Neuronal stem cell (in vitro differentiated cells): ENCODE measurements at regions not wholly inside any gene's neighbourhood (a gene's known extent, or its start where the extent isn't known, plus 50 kb on each side); places are given as distances from the start of the nearest gene placed in this dataset.

Experiments used
- DNase-seq: peaks from one replicate; pipeline ENCODE4 v3.0.0-alpha.2; 2013; ENCODE audit warnings: low spot score
- H2AFZ ChIP-seq: one replicate; pipeline ENCODE4 v1.6.1; 2013; ENCODE audit warnings: mild to moderate bottlenecking, low read length, inconsistent platforms
- H2AK5ac ChIP-seq: 2 replicates; pipeline ENCODE4 v1.6.1; 2013; ENCODE audit warnings: low read depth, mild to moderate bottlenecking, inconsistent platforms, low read length, moderate library complexity, mixed read lengths
- H2BK120ac ChIP-seq: 2 replicates; pipeline ENCODE4 v1.6.1; 2013; ENCODE audit warnings: low read depth, mild to moderate bottlenecking, inconsistent platforms, low read length, moderate library complexity, mixed read lengths
- H2BK12ac ChIP-seq: one replicate; pipeline ENCODE4 v1.6.1; 2013; ENCODE audit warnings: low read length, inconsistent platforms
- H2BK15ac ChIP-seq: 2 replicates; pipeline ENCODE4 v1.6.1; 2013; ENCODE audit warnings: mild to moderate bottlenecking, low read length, inconsistent platforms, mixed read lengths
- H2BK5ac ChIP-seq: one replicate; pipeline ENCODE4 v1.6.1; 2013; ENCODE audit warnings: inconsistent platforms, mild to moderate bottlenecking, low read length, moderate library complexity
- H3K14ac ChIP-seq: one replicate; pipeline ENCODE4 v1.6.1; 2013; ENCODE audit warnings: low read length, inconsistent platforms
- H3K18ac ChIP-seq: 2 replicates; pipeline ENCODE4 v1.6.1; 2013; ENCODE audit warnings: low read length, inconsistent platforms
- H3K23ac ChIP-seq: 2 replicates; pipeline ENCODE4 v1.6.1; 2013; ENCODE audit warnings: low read depth, mild to moderate bottlenecking, mixed read lengths, low read length, inconsistent platforms; ENCODE audit not compliant: poor library complexity
- H3K27ac ChIP-seq: replicated peaks from 3 replicates; pipeline ENCODE4 v1.5.1; 2013; ENCODE audit warnings: low read length, inconsistent platforms
- H3K27me3 ChIP-seq, 3 experiments: 2 replicates each; pipeline ENCODE4 v1.6.1; 2013; ENCODE audit warnings: low read length in 3 of 3, mild to moderate bottlenecking in 2 of 3, inconsistent platforms in 1 of 3, low read depth in 1 of 3, mixed read lengths in 1 of 3, moderate library complexity in 1 of 3; ENCODE audit not compliant: control insufficient read depth in 3 of 3, insufficient read depth in 3 of 3
- H3K36me3 ChIP-seq, 2 donors: replicated peaks in 1 of 2; 2 replicates each; pipeline ENCODE4 v1.6.1; 2013; ENCODE audit warnings: low read length in 2 of 2; ENCODE audit not compliant: control insufficient read depth in 2 of 2, insufficient read depth in 2 of 2
- H3K4ac ChIP-seq: 2 replicates; pipeline ENCODE4 v1.6.1; 2013; ENCODE audit warnings: inconsistent platforms, mild to moderate bottlenecking, low read length, moderate library complexity
- H3K4me1 ChIP-seq, 2 donors: 1 replicate in 1 of 2; 2 replicates in 1 of 2; pipeline ENCODE4 v1.6.1; 2013; ENCODE audit warnings: low read length in 2 of 2, low read depth in 1 of 2; ENCODE audit not compliant: control insufficient read depth in 2 of 2, insufficient read depth in 1 of 2
- H3K4me2 ChIP-seq: one replicate; pipeline ENCODE4 v1.6.1; 2013; ENCODE audit warnings: mild to moderate bottlenecking, low read length, inconsistent platforms; ENCODE audit not compliant: insufficient read depth, poor library complexity, severe bottlenecking
- H3K4me3 ChIP-seq, 2 donors: 2 replicates each; pipeline ENCODE4 v1.5.1; 2013; ENCODE audit warnings: low read length in 2 of 2, mild to moderate bottlenecking in 2 of 2, inconsistent platforms in 1 of 2, moderate library complexity in 1 of 2
- H3K79me1 ChIP-seq: one replicate; pipeline ENCODE4 v1.6.1; 2013; ENCODE audit warnings: low read depth, mild to moderate bottlenecking, inconsistent platforms, low read length, moderate library complexity
- H3K9ac ChIP-seq: one replicate; pipeline ENCODE4 v1.6.1; 2013; ENCODE audit warnings: mild to moderate bottlenecking, low read depth, low read length, inconsistent platforms; ENCODE audit not compliant: poor library complexity
- H3K9me3 ChIP-seq, 2 donors: replicated peaks in 1 of 2; 2 replicates each; pipeline versions ENCODE3 to v1.6.1; 2013; ENCODE audit warnings: low read length in 2 of 2, mild to moderate bottlenecking in 2 of 2, inconsistent platforms in 1 of 2, low read depth in 1 of 2, mixed read lengths in 1 of 2, moderate library complexity in 1 of 2; ENCODE audit not compliant: control insufficient read depth in 2 of 2, insufficient read depth in 1 of 2
- H4K8ac ChIP-seq: one replicate; pipeline ENCODE4 v1.6.1; 2013; ENCODE audit warnings: low read depth, mild to moderate bottlenecking, inconsistent platforms, low read length, moderate library complexity
- H4K91ac ChIP-seq: one replicate; pipeline ENCODE4 v1.6.1; 2013; ENCODE audit warnings: low read length, low read depth, mild to moderate bottlenecking, inconsistent platforms; ENCODE audit not compliant: poor library complexity
- WGBS, 2 donors: extraction: QIAGEN DNeasy Blood & Tissue Kit; methylation state at CpG; one replicate each; pipeline ENCODE4 v1.1.7; 2013; ENCODE audit warnings: missing lambda C conversion rate in 2 of 2, mixed read lengths in 1 of 2; ENCODE audit not compliant: insufficient read length in 2 of 2, insufficient replicate concordance in 1 of 2; ENCODE audit errors: extremely low coverage in 2 of 2; 5-methylcytosine and 5-hydroxymethylcytosine counted together

- H3K23ac ChIP-seq: no peak overlapping the region
- H3K9me3 ChIP-seq: no peaks in the 10 kb centered on the region
- H2AK5ac ChIP-seq: no peak overlapping the region
- H2AFZ ChIP-seq: no peak overlapping the region
- H3K27ac ChIP-seq: no peak overlapping the region
- no peak overlapping the region for H2BK15ac ChIP-seq
- H4K8ac ChIP-seq: no peak overlapping the region
- no peak overlapping the region for H3K4ac ChIP-seq
- H2BK12ac ChIP-seq: no peak overlapping the region
- no peak overlapping the region for H3K4me2 ChIP-seq
- H3K4me3 ChIP-seq: no peak overlapping the region
- no peak overlapping the region for H3K9ac ChIP-seq
- no peak overlapping the region for H2BK120ac ChIP-seq
- H3K14ac ChIP-seq: no peak overlapping the region
- H3K18ac ChIP-seq: no peak overlapping the region
- no peaks in the 10 kb centered on the region for H3K4me1 ChIP-seq
- H4K91ac ChIP-seq: no peak overlapping the region
- no peaks in the 10 kb centered on the region for H3K79me1 ChIP-seq
- H3K27me3 ChIP-seq: no peaks in the 10 kb centered on the region
- no CpG with 5 or more reads among the region's 2 CpGs for WGBS, 2 donors
- H3K36me3 ChIP-seq: no peaks in the 10 kb centered on the region
- DNase-seq: no peak
- no peak overlapping the region for H2BK5ac ChIP-seq
Measured at GRCh38 chr3:3346556-3346955, 167.1 kb upstream of the CRBN start.

- no peak overlapping the region for H2AK5ac ChIP-seq
- no peak overlapping the region for H4K8ac ChIP-seq
- no peak overlapping the region for H3K9ac ChIP-seq
- H3K4me3 ChIP-seq: no peak overlapping the region
- WGBS, 2 donors: no CpG with 5 or more reads among the region's 2 CpGs
- no peak overlapping the region for H3K23ac ChIP-seq
- H4K91ac ChIP-seq: no peak overlapping the region
- H3K4me2 ChIP-seq: no peak overlapping the region
- H3K14ac ChIP-seq: no peak overlapping the region
- no peak overlapping the region for H2BK120ac ChIP-seq
- no peak overlapping the region for H2BK5ac ChIP-seq
- no peak overlapping the region for H2BK12ac ChIP-seq
- H3K18ac ChIP-seq: no peak overlapping the region
- H3K9me3 ChIP-seq: no peaks in the 10 kb centered on the region
- no peak overlapping the region for H2BK15ac ChIP-seq
- no peak for DNase-seq
- H3K36me3 ChIP-seq: no peaks in the 10 kb centered on the region
- H3K4me1 ChIP-seq: no peaks in the 10 kb centered on the region
- H3K4ac ChIP-seq: no peak overlapping the region
- H3K79me1 ChIP-seq: no peaks in the 10 kb centered on the region
- no peaks in the 10 kb centered on the region for H3K27me3 ChIP-seq
- H3K27ac ChIP-seq: no peak overlapping the region
- H2AFZ ChIP-seq: no peak overlapping the region
Measured at GRCh38 chr3:3342141-3342540, 162.7 kb upstream of the CRBN start.

- Histone ChIP-seq H2BK120ac (no peak overlapping the region), H2BK12ac (no peak overlapping the region)
- no CpG with 5 or more reads among the region's 6 CpGs for WGBS, 2 donors
Measured at GRCh38 chr3:3340965-3341895, 161.7 kb upstream of the CRBN start.

DNA sequence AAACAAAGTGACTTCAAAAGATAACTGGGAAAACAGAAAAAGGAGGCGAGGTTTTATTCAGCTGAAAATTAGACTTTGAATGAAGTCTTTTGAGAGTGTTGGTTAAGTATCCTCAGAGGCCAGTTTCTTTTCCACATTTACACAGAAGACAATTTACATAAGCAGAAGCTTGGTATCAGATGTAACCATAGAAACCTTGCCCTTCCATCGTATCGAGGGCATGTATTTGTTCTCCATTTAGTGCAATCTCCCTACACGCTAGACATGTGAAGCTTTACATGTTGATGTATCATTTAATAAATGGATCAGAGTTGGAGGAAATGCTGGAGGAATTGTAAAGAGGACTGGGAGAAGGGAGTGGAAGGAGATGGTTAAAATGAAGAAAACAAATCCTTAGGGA, 161.0 kb upstream of the CRBN start:
- H2BK15ac ChIP-seq: no peak overlapping the region
- H3K79me1 ChIP-seq: no peaks in the 10 kb centered on the region
- WGBS, 2 donors: no CpG with 5 or more reads among the region's 4 CpGs
- no peak overlapping the region for H4K91ac ChIP-seq
- H2BK5ac ChIP-seq: no peak overlapping the region
- H3K36me3 ChIP-seq: no peaks in the 10 kb centered on the region
- no peaks in the 10 kb centered on the region for H3K27me3 ChIP-seq
- H3K18ac ChIP-seq: no peak overlapping the region
- no peak overlapping the region for H2BK120ac ChIP-seq
- H3K4me3 ChIP-seq: no peak overlapping the region
- no peak overlapping the region for H3K23ac ChIP-seq
- no peak overlapping the region for H3K9ac ChIP-seq
- no peak overlapping the region for H4K8ac ChIP-seq
- H3K4me1 ChIP-seq: no peaks in the 10 kb centered on the region
- no peak overlapping the region for H3K4me2 ChIP-seq
- no peak overlapping the region for H2AK5ac ChIP-seq
- no peak overlapping the region for H3K14ac ChIP-seq
- no peak overlapping the region for H3K4ac ChIP-seq
- no peak overlapping the region for H2BK12ac ChIP-seq
- H3K9me3 ChIP-seq: peaks cover 0 to 2% of the 10 kb centered on the region in 2 donors
- no peak overlapping the region for H2AFZ ChIP-seq
- no peak overlapping the region for H3K27ac ChIP-seq
- no peak for DNase-seq

More at GRCh38 chr3:3340965-3341895, 161.7 kb upstream of the CRBN start:
- no peak overlapping the region for H3K4me2 ChIP-seq
- H3K27ac ChIP-seq: no peak overlapping the region
- DNase-seq: no peak
- H3K4me3 ChIP-seq: no peak overlapping the region
- no peak overlapping the region for H3K9ac ChIP-seq
- no peak overlapping the region for H2AK5ac ChIP-seq
- no peaks in the 10 kb centered on the region for H3K9me3 ChIP-seq
- no peaks in the 10 kb centered on the region for H3K36me3 ChIP-seq
- no peak overlapping the region for H2BK5ac ChIP-seq
- no peak overlapping the region for H3K4ac ChIP-seq
- no peaks in the 10 kb centered on the region for H3K27me3 ChIP-seq
- H4K8ac ChIP-seq: no peak overlapping the region
- no peaks in the 10 kb centered on the region for H3K4me1 ChIP-seq
- no peaks in the 10 kb centered on the region for H3K79me1 ChIP-seq
- H2BK15ac ChIP-seq: no peak overlapping the region
- no peak overlapping the region for H3K18ac ChIP-seq
- no peak overlapping the region for H2AFZ ChIP-seq
- no peak overlapping the region for H3K23ac ChIP-seq
- H3K14ac ChIP-seq: no peak overlapping the region
- no peak overlapping the region for H4K91ac ChIP-seq
